Heart right ventricle (tissue), 16 donors: ENCODE measurements at regions not wholly inside any gene's neighbourhood (a gene's known extent, or its start where the extent isn't known, plus 50 kb on each side); places are given as distances from the start of the nearest gene placed in this dataset.

ENCODE experiments used
- ATAC-seq, 8 donors: fragments of 200-7000 bp; cut with Tn5 transposase; one replicate each; pipeline ENCODE4 v1.9.1; 2020; ENCODE audit warnings: mild to moderate bottlenecking in 8 of 8, moderate library complexity in 8 of 8, moderate number of reproducible peaks in 1 of 8
- DNase-seq, 2 donors: peaks; one replicate each; pipeline ENCODE4 v3.0.0-alpha.2; 2020
- H3K27ac ChIP-seq, 10 donors: fragments of 200-600 bp; sonication (generic) in 2 of 10; one replicate each; pipeline versions ENCODE4 v1.5.0 to v1.8.0; 2020 to 2022; ENCODE audit warnings: mild to moderate bottlenecking in 3 of 10
- H3K27me3 ChIP-seq, 7 donors: fragments of 200-600 bp; one replicate each; pipeline ENCODE4 v1.8.0; 2021 to 2022; ENCODE audit warnings: mild to moderate bottlenecking in 2 of 7
- H3K36me3 ChIP-seq, 9 donors: fragments of 200-600 bp; sonication (generic) in 1 of 9; one replicate each; pipeline versions ENCODE4 v1.5.0 to v1.8.0; 2020 to 2022; ENCODE audit warnings: mild to moderate bottlenecking in 2 of 9
- H3K4me1 ChIP-seq, 9 donors: fragments of 200-600 bp; sonication (generic) in 1 of 9; one replicate each; pipeline versions ENCODE4 v1.5.0 to v1.8.0; 2020 to 2022; ENCODE audit warnings: mild to moderate bottlenecking in 4 of 9
- H3K4me3 ChIP-seq, 10 donors: fragments of 200-600 bp; sonication (generic) in 2 of 10; one replicate each; pipeline versions ENCODE4 v1.5.0 to v1.8.0; 2020 to 2022; ENCODE audit warnings: mild to moderate bottlenecking in 7 of 10, moderate library complexity in 2 of 10
- H3K9me3 ChIP-seq, 11 donors: fragments of 200-600 bp in 10 of 11; sonication (generic) in 2 of 11; one replicate each; pipeline versions ENCODE4 v1.5.0 to v1.8.0; 2013 to 2022; ENCODE audit warnings: mild to moderate bottlenecking in 2 of 11, control low read depth in 1 of 11, moderate library complexity in 1 of 11
- WGBS, 2 donors: extraction: QIAGEN DNeasy Blood & Tissue Kit; methylation state at CpG; one replicate each; pipeline ENCODE4 v1.1.7; 2013; ENCODE audit warnings: inconsistent platforms in 1 of 2; 5-methylcytosine and 5-hydroxymethylcytosine counted together
- intact Hi-C, 10 donors: fragments of 100-400 bp; cut with DNase I; formaldehyde crosslinking; loops; one replicate each; pipeline versions ENCODE4 v1.11.1 to v1.14.2; 2022
- TF ChIP-seq, protein P1 (sequence below), 9 donors: fragments of 200-600 bp; sonication (generic) in 2 of 9; IDR thresholded peaks; one replicate each; pipeline versions ENCODE4 v1.5.0 to v1.8.0; 2021 to 2022; ENCODE audit warnings: antibody characterized with exemption in 9 of 9, mild to moderate bottlenecking in 5 of 9, moderate library complexity in 1 of 9
- donor health status: Arrhythmogenic right ventricular cardiomyopathy.
- donor health status: ischemic (EF 13 %, LVEDD 7.1; RV severe dilation, severe dysfunction).
- donor health status: healthy with polysubstance abuse.
- donor health status: DM: no; HTN: yes; CAD: no.
- donor health status: DM: no; HTN: no; CAD: no.
- donor health status: ischemic (EF 25% LVEDD 6.9; RV normal size, moderate dysfunction).
- donor health status: ischemic (EF 25% LVEDD 5.7; RV mildly dilated, moderate dysfunction).
- donor health status: healthy.
- donor health status: DM: yes; HTN: yes; CAD: no.
- donor health status: Ischemic cardiomyopathy.
- donor health status: ischemic (EF 35%, LVEDD 5.7; RV mildly dilated, moderate dysfunction).
- donor health status: nonischemic (EF 11% LVEDD 7.7; RV severe dilation, severe dysfunction).
- donor health status: DM: yes; HTN: yes; CAD: no.
- donor health status: PGD.
- donor health status: ischemic (EF 29% LVEDD 5.4; RV normal size, mild dysfunction).
- donor health status: nonischemic (EF 23%, LVEDD 6.1; RV moderate dilation, normal function).

DNA sequence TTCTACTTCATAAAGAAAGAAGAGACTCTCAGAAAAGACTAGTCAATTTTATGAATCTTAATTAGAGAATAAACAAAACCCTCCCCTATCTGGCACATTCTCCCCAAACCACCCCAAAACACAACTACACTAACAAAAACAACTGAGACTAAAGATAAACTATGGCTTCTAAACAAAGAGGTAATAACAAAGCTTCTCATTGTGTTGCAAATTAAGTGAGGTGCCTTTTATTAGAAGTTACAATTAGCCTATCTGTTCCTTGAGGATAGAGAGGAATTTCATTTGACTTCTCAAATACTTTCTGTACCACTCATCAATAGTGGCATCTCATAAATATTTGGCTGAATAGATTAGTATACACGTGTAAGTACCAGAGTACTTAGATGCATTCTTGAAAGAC lies 1196.2 kb downstream of the PCDH9 start:
- Histone ChIP-seq H3K27me3 (no peaks in the 10 kb centered on the region), H3K27ac (no peak overlapping the region), H3K4me3 (no peak overlapping the region), H3K9me3 (no peaks in the 10 kb centered on the region), H3K36me3 (no peaks in the 10 kb centered on the region), H3K4me1 (peaks cover 0 to 4% (median 0%) of the 10 kb centered on the region in 9 donors)
- 69 to 84% methylated on average over 1 of the region's 1 CpG for WGBS, 2 donors
- DNase-seq (no peak), ATAC-seq (no peak)
- TF ChIP-seq, protein P1, sequence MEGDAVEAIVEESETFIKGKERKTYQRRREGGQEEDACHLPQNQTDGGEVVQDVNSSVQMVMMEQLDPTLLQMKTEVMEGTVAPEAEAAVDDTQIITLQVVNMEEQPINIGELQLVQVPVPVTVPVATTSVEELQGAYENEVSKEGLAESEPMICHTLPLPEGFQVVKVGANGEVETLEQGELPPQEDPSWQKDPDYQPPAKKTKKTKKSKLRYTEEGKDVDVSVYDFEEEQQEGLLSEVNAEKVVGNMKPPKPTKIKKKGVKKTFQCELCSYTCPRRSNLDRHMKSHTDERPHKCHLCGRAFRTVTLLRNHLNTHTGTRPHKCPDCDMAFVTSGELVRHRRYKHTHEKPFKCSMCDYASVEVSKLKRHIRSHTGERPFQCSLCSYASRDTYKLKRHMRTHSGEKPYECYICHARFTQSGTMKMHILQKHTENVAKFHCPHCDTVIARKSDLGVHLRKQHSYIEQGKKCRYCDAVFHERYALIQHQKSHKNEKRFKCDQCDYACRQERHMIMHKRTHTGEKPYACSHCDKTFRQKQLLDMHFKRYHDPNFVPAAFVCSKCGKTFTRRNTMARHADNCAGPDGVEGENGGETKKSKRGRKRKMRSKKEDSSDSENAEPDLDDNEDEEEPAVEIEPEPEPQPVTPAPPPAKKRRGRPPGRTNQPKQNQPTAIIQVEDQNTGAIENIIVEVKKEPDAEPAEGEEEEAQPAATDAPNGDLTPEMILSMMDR (IDR thresholded peaks at IDR 0.05) = no peak
- intact Hi-C loops = no loop called here

DNA sequence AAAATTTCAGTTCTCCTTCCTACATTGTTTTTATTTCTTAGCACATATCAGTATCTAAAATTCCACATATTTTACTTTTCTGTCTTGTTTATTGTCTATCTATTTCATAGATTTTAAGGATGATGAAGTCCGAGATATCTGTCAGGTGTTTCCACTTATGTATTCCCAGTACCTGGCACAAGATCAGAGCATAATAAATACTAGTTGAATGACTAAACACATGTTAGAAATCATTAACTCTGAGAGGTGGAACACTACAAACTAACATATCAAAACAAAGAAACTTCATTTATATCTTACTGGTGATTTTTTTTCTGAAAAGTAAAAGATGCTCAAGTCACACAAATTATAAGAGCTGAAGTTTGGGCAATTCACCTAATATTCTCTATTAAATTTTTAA lies 1208.3 kb downstream of the PCDH9 start:
- Histone ChIP-seq H3K36me3 (no peaks in the 10 kb centered on the region), H3K4me1 (no peaks in the 10 kb centered on the region), H3K4me3 (no peak overlapping the region), H3K27me3 (no peaks in the 10 kb centered on the region), H3K27ac (no peak overlapping the region), H3K9me3 (peaks cover 0 to 8% (median 0%) of the 10 kb centered on the region in 11 donors)
- no peak for ATAC-seq
- TF ChIP-seq, protein P1 (IDR thresholded peaks at IDR 0.05) = no peak
- 65 to 72% methylated on average over 1 of the region's 1 CpG for WGBS, 2 donors
- DNase-seq = no peak
- intact Hi-C loops = loop anchor here in 1 of 10 donors (1.0 kb wide), 1 partner anchor 44 kb away; no protein-coding TSS in a partner anchor

DNA sequence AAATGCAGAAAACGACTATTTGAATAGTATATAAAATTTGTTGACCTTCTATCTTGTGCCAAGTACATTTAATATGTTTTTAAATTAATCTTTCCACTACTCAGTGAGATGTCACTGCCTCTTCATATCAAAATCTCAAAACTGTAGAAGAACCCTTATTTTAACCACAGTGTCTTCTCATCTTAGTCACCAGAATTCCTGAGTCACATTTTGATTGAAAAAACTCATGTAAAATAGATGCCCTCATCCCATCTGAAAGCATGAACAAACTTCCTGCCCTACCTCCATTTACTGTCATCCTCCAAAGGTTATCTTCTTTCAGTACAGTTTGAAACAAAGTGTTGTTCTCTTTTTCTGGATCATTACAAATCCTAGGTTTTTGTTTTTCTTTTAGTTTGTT lies 1215.4 kb downstream of the PCDH9 start:
- H3K36me3 ChIP-seq = no peaks in the 10 kb centered on the region
- H3K27me3 ChIP-seq = no peaks in the 10 kb centered on the region
- H3K9me3 ChIP-seq = peaks cover 0 to 12% (median 0%) of the 10 kb centered on the region in 11 donors
- no peak overlapping the region for H3K27ac ChIP-seq
- no peak overlapping the region for H3K4me3 ChIP-seq
- H3K4me1 ChIP-seq = no peaks in the 10 kb centered on the region
- DNase-seq (no peak), ATAC-seq (no peak)
- intact Hi-C loops = no loop called here
- WGBS, 2 donors = 57 to 70% methylated on average over 1 of the region's 1 CpG
- TF ChIP-seq, protein P1 (IDR thresholded peaks at IDR 0.05) = no peak

DNA sequence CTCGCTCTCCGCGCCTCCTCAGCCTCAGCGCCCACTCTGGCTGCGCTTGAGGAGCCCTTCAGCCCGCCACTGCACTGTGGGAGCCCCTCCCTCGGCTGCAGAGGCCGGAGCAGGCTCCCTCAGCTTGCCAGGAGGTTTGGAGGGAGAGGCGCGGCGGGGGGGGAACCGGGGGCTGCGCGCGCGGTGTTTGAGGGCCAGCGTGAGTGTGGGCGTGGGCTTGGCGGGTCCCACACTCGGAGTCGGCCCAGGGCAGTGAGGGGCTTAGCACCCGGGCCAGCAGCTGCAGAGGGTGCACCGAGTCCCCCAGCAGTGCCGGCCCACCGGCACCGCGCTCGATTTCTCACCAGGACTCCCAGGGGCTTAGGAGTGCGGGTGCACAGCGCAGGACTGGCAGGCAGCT lies 1220.9 kb downstream of the PCDH9 start:
- no peaks in the 10 kb centered on the region for H3K27me3 ChIP-seq
- no peaks in the 10 kb centered on the region for H3K36me3 ChIP-seq
- H3K9me3 ChIP-seq = peaks cover 0 to 36% (median 0%) of the 10 kb centered on the region in 11 donors
- no peak overlapping the region for H3K4me3 ChIP-seq
- no peak for DNase-seq
- TF ChIP-seq, protein P1 (IDR thresholded peaks at IDR 0.05) = no peak
- 90 to 93% methylated on average over 30 of the region's 30 CpGs for WGBS, 2 donors
- H3K4me1 ChIP-seq = no peaks in the 10 kb centered on the region
- ATAC-seq = no peak
- intact Hi-C loops = no loop called here
- H3K27ac ChIP-seq = no peak overlapping the region
